Globus pallidus (tissue), 1 donor: ENCODE measurements at regions not wholly inside any gene's neighbourhood (a gene's known extent, or its start where the extent isn't known, plus 50 kb on each side); places are given as distances from the start of the nearest gene placed in this dataset.
A peak's percentile ranks its signal among the peaks of the same experiment; 100 is the strongest.
"Not testable (repeated sequence)": the region's sequence is repeated elsewhere in the genome, so short reads cannot be mapped to it uniquely, and the experiment has no call there.

Source experiments
- DNase-seq: peaks from one replicate; pipeline ENCODE4 v3.0.0-alpha.2; 2015; ENCODE audit warnings: low spot score

- no peak for DNase-seq
Observed at GRCh38 chr4:56142088-56142487, 193.3 kb downstream of the CEP135 start.

GRCh38 chr4:56139241-56139827 is 190.6 kb downstream of the CEP135 start:
- DNase-seq, result no peak

- DNase-seq, result not testable (repeated sequence)
Observed at GRCh38 chr4:56134834-56135233, 186.1 kb downstream of the CEP135 start.

- no peak for DNase-seq
Observed at GRCh38 chr4:56134266-56134665, 185.5 kb downstream of the CEP135 start.

GRCh38 chr4:56132835-56133234 is 184.1 kb downstream of the CEP135 start:
- no peak for DNase-seq

GRCh38 chr4:56132188-56132587 is 183.4 kb downstream of the CEP135 start:
- not testable (repeated sequence) for DNase-seq

GRCh38 chr4:56130606-56131155 is 181.9 kb downstream of the CEP135 start:
- DNase-seq, result no peak

GRCh38 chr4:56129431-56129861 is 180.7 kb downstream of the CEP135 start:
- DNase-seq, result no peak

GRCh38 chr4:56128213-56128612 is 179.5 kb downstream of the CEP135 start:
- DNase-seq, result no peak

- DNase-seq, result no peak
Observed at GRCh38 chr4:56127716-56128115, 179.0 kb downstream of the CEP135 start.

GRCh38 chr4:56123547-56123946 is 174.8 kb downstream of the CEP135 start:
- DNase-seq, result no peak

GRCh38 chr4:56123051-56123450 is 174.3 kb downstream of the CEP135 start:
- no peak for DNase-seq

- no peak for DNase-seq
Observed at GRCh38 chr4:56118845-56119244, 170.1 kb downstream of the CEP135 start.

- DNase-seq, result no peak
Observed at GRCh38 chr4:56118055-56118454, 169.3 kb downstream of the CEP135 start.

GRCh38 chr4:56115898-56116297 is 167.2 kb downstream of the CEP135 start:
- no peak for DNase-seq

GRCh38 chr4:56112377-56112776 is 163.6 kb downstream of the CEP135 start:
- DNase-seq, result no peak

GRCh38 chr4:56106180-56107147 is 157.7 kb downstream of the CEP135 start:
- no peak for DNase-seq

- DNase-seq, result no peak
Observed at GRCh38 chr4:56104188-56104587, 155.4 kb downstream of the CEP135 start.

- no peak for DNase-seq
Observed at GRCh38 chr4:56102601-56103000, 153.9 kb downstream of the CEP135 start.

- peak; percentile 73 for DNase-seq
Observed at GRCh38 chr4:56099378-56099786, 150.6 kb downstream of the CEP135 start.

- no peak for DNase-seq
Observed at GRCh38 chr4:56093576-56093975, 144.8 kb downstream of the CEP135 start.

- DNase-seq, result no peak
Observed at GRCh38 chr4:56092540-56092939, 143.8 kb downstream of the CEP135 start.

GRCh38 chr4:56086561-56086960 is 137.8 kb downstream of the CEP135 start:
- no peak for DNase-seq
